ENCODE measurements at regions not wholly inside any gene's neighbourhood (a gene's known extent, or its start where the extent isn't known, plus 50 kb on each side); places are given as distances from the start of the nearest gene placed in this dataset.

- no peak for TF ChIP-seq CTCF (IDR thresholded peaks at IDR 0.05)
- no peak for TF ChIP-seq POLR2A (IDR thresholded peaks at IDR 0.05)
Measured at GRCh38 chr10:28988980-28989379, 299.9 kb upstream of the LYZL1 start.
